ENCODE measurements at regions not wholly inside any gene's neighbourhood (a gene's known extent, or its start where the extent isn't known, plus 50 kb on each side); places are given as distances from the start of the nearest gene placed in this dataset.

GRCh38 chr3:82815417-82816058 lies 1054.1 kb upstream of the GBE1 start:
- DNase-seq (no peak), ATAC-seq (ENCODE audit: low read depth) (no peak)
- POLR2A ChIA-PET = no interaction called here
- Mint-ChIP-seq H3K9me3 (peaks cover 2% of the 10 kb centered on the region), H3K4me3 (no peak overlapping the region), H3K27ac (no peak overlapping the region), H3K27me3 (no peaks in the 10 kb centered on the region), H3K4me1 (no peaks in the 10 kb centered on the region), H3K36me3 (no peaks in the 10 kb centered on the region)

- ATAC-seq (ENCODE audit: low read depth) = no peak
- POLR2A ChIA-PET = no interaction called here
Observed at GRCh38 chr3:82814660-82815059, 1053.2 kb upstream of the GBE1 start.

GRCh38 chr3:82807781-82808180 lies 1046.3 kb upstream of the GBE1 start:
- Mint-ChIP-seq H3K27ac (no peak overlapping the region), H3K4me3 (no peak overlapping the region), H3K9me3 (no peaks in the 10 kb centered on the region), H3K36me3 (no peaks in the 10 kb centered on the region), H3K4me1 (no peaks in the 10 kb centered on the region), H3K27me3 (no peaks in the 10 kb centered on the region)
- POLR2A ChIA-PET = no interaction called here
- ATAC-seq (ENCODE audit: low read depth) (no peak), DNase-seq (no peak)

More at GRCh38 chr3:82814660-82815059, 1053.2 kb upstream of the GBE1 start:
- H3K4me3 Mint-ChIP-seq = no peak overlapping the region
- peaks cover 2% of the 10 kb centered on the region for H3K9me3 Mint-ChIP-seq
- no peaks in the 10 kb centered on the region for H3K4me1 Mint-ChIP-seq
- DNase-seq = no peak
- H3K36me3 Mint-ChIP-seq = no peaks in the 10 kb centered on the region
- no peak overlapping the region for H3K27ac Mint-ChIP-seq
- H3K27me3 Mint-ChIP-seq = no peaks in the 10 kb centered on the region

DNA sequence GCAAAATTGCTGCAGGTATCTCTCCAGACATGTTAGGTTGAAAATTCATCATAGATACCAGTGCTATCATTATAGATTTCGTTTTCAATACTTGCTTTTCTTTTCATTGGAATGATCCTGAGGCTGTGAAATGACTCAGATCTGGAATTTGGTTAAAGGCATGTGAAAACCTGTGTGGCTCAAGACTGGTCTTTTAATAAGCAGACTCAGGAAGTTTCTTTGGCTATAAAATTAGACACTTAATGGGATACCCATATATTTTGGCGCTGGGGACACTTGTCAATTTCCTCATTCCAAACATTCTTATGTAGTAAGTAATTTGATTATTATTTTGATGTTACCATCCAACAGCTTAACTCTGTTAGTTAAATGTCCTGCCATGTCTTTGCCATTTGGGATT lies 1041.1 kb upstream of the GBE1 start:
- Mint-ChIP-seq H3K9me3 (peaks cover 1% of the 10 kb centered on the region), H3K27me3 (no peaks in the 10 kb centered on the region), H3K4me1 (no peaks in the 10 kb centered on the region), H3K36me3 (no peaks in the 10 kb centered on the region), H3K27ac (no peak overlapping the region), H3K4me3 (no peak overlapping the region)
- POLR2A ChIA-PET = no interaction called here
- no peak for ATAC-seq (ENCODE audit: low read depth)
- DNase-seq = no peak

DNA sequence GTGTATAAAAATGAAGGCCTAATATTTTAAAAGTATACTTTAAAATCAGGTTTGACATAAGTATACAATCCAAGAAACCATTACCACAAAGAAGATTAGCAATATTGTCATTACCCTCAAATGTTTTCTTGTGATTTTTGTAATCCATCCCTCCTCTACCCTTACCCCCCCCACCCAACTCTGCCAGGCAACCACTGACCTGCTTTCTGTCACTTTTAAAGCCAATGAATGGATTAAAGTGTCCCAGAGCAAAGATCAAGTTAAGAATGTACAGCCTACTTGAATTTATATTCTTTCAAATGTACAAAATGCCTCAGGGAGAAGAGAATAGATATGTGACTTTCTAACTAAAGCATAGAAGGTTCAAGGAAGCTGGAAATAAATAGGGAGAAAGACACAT lies 1038.8 kb upstream of the GBE1 start:
- Mint-ChIP-seq H3K4me1 (no peaks in the 10 kb centered on the region), H3K4me3 (no peak overlapping the region), H3K27ac (no peak overlapping the region), H3K9me3 (peaks cover 1% of the 10 kb centered on the region), H3K27me3 (no peaks in the 10 kb centered on the region), H3K36me3 (no peaks in the 10 kb centered on the region)
- POLR2A ChIA-PET = no interaction called here
- DNase-seq = no peak
- no peak for ATAC-seq (ENCODE audit: low read depth)

DNA sequence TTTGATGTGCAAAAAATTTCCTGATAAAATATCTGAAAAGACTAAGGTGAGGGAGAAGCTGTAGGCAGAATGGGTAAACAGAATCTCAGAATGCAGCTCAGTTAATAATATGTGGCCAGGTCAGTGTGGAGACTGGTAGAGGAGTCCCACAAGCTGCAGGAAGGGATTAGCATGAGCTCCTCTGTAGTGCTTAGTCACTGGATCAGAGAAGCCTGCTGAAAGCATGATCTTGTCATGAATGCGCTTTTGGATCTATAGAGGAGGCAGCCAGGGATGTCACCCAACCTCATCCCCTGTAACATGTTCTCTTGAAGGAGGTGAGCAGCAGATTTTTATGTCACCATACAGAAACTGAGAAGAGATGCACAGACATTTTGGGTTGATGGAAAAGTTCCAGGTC lies 1035.3 kb upstream of the GBE1 start:
- H3K9me3 Mint-ChIP-seq = peaks cover 1% of the 10 kb centered on the region
- no peaks in the 10 kb centered on the region for H3K27me3 Mint-ChIP-seq
- DNase-seq = no peak
- POLR2A ChIA-PET = no interaction called here
- H3K4me3 Mint-ChIP-seq = no peak overlapping the region
- H3K27ac Mint-ChIP-seq = no peak overlapping the region
- no peaks in the 10 kb centered on the region for H3K36me3 Mint-ChIP-seq
- no peaks in the 10 kb centered on the region for H3K4me1 Mint-ChIP-seq
- ATAC-seq (ENCODE audit: low read depth) = no peak

- POLR2A ChIA-PET = no interaction called here
- no peak for DNase-seq
Observed at GRCh38 chr3:82791241-82791640, 1029.8 kb upstream of the GBE1 start.

DNA sequence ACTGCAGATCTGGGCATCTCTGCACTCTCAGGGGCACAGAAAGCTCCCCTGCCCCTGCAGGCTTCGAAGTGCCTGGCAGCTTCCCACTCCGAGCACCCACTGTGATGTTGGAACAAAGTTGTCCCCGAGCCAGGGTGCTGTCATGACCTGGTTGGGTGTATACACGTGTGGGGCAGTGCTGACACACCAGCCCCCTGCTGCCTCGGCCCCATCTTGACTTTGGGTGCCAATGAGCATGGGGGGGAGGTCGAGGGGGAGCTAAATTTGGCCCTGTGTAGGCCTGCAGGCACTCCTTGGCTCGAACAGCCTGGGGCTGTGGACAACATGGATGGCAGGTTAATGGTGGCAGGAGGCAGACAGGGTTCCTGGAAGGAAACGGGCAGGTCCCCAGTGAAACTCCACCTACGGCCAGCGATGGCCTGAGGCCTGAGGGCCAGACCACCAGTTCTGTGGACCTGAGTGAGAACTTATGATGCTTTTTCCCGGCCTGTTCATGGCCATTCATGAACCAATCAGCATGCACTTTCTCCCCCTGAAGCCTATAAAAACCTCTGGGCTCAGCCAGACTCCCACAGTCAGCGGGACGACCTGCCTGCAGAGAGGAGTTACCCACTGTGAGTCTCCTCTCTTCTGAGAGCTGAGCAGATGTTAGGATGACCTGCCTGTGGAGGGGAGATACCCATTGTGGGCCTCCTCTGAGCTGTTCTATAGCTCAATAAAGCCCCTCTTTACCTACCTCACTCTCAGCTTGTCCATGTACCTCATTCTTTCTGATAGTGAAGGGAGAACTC lies 1029.1 kb upstream of the GBE1 start:
- POLR2A ChIA-PET = no interaction called here
- H3K27me3 Mint-ChIP-seq = no peaks in the 10 kb centered on the region
- no peaks in the 10 kb centered on the region for H3K9me3 Mint-ChIP-seq
- H3K4me3 Mint-ChIP-seq = no peak overlapping the region
- no peak overlapping the region for H3K27ac Mint-ChIP-seq
- no peak for ATAC-seq (ENCODE audit: low read depth)
- no peaks in the 10 kb centered on the region for H3K36me3 Mint-ChIP-seq
- DNase-seq = no peak
- H3K4me1 Mint-ChIP-seq = no peaks in the 10 kb centered on the region

More at GRCh38 chr3:82791241-82791640, 1029.8 kb upstream of the GBE1 start:
- Mint-ChIP-seq H3K4me1 (no peaks in the 10 kb centered on the region), H3K9me3 (no peaks in the 10 kb centered on the region), H3K27me3 (no peaks in the 10 kb centered on the region), H3K36me3 (no peaks in the 10 kb centered on the region), H3K27ac (no peak overlapping the region), H3K4me3 (no peak overlapping the region)
- ATAC-seq (ENCODE audit: low read depth) = no peak

GRCh38 chr3:82783194-82783593 lies 1021.7 kb upstream of the GBE1 start:
- Mint-ChIP-seq H3K4me1 (no peaks in the 10 kb centered on the region), H3K9me3 (peaks cover 2% of the 10 kb centered on the region), H3K36me3 (no peaks in the 10 kb centered on the region), H3K4me3 (no peak overlapping the region), H3K27ac (no peak overlapping the region), H3K27me3 (no peaks in the 10 kb centered on the region)
- no peak for DNase-seq
- ATAC-seq (ENCODE audit: low read depth) = no peak
- POLR2A ChIA-PET = no interaction called here

GRCh38 chr3:82773207-82773606 lies 1011.8 kb upstream of the GBE1 start:
- no peaks in the 10 kb centered on the region for H3K4me1 Mint-ChIP-seq
- no peak overlapping the region for H3K27ac Mint-ChIP-seq
- H3K27me3 Mint-ChIP-seq = no peaks in the 10 kb centered on the region
- ATAC-seq (ENCODE audit: low read depth) = no peak
- DNase-seq = no peak
- H3K36me3 Mint-ChIP-seq = no peaks in the 10 kb centered on the region
- POLR2A ChIA-PET = no interaction called here
- no peak overlapping the region for H3K4me3 Mint-ChIP-seq
- H3K9me3 Mint-ChIP-seq = peaks cover 3% of the 10 kb centered on the region

DNA sequence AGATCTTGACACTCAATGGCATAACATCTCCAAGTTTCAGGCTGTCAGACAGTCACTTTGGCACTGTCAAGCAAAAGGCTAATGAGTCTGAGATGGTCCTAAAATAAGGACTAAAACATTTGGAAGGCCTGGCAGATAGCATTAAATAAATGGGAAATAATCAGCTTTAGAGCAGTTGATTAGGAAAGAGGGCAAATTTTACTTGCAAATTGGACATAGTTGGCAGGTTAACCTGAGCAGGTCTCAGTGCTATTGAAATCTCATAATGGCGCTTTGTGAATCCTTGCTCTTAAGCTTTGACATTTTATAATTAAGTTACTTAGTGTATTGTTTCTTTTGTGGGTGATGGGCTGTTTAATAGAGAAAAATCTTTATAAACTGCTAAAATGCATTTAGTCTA lies 1003.1 kb upstream of the GBE1 start:
- POLR2A ChIA-PET = no interaction called here
- H3K4me1 Mint-ChIP-seq = no peaks in the 10 kb centered on the region
- H3K27ac Mint-ChIP-seq = no peak overlapping the region
- H3K9me3 Mint-ChIP-seq = no peaks in the 10 kb centered on the region
- H3K4me3 Mint-ChIP-seq = no peak overlapping the region
- DNase-seq (no peak), ATAC-seq (ENCODE audit: low read depth) (no peak)
- no peaks in the 10 kb centered on the region for H3K27me3 Mint-ChIP-seq
- no peaks in the 10 kb centered on the region for H3K36me3 Mint-ChIP-seq

GRCh38 chr3:82761858-82762257 lies 1000.4 kb upstream of the GBE1 start:
- POLR2A ChIA-PET = no interaction called here
- H3K27me3 Mint-ChIP-seq = no peaks in the 10 kb centered on the region
- no peaks in the 10 kb centered on the region for H3K4me1 Mint-ChIP-seq
- H3K4me3 Mint-ChIP-seq = no peak overlapping the region
- H3K36me3 Mint-ChIP-seq = no peaks in the 10 kb centered on the region
- H3K27ac Mint-ChIP-seq = no peak overlapping the region
- no peaks in the 10 kb centered on the region for H3K9me3 Mint-ChIP-seq
- DNase-seq (no peak), ATAC-seq (ENCODE audit: low read depth) (no peak)

- no peaks in the 10 kb centered on the region for H3K36me3 Mint-ChIP-seq
- H3K9me3 Mint-ChIP-seq = peaks cover 2% of the 10 kb centered on the region
- DNase-seq = no peak
- no peaks in the 10 kb centered on the region for H3K4me1 Mint-ChIP-seq
- H3K27ac Mint-ChIP-seq = no peak overlapping the region
- no peak for ATAC-seq (ENCODE audit: low read depth)
- no peak overlapping the region for H3K4me3 Mint-ChIP-seq
- POLR2A ChIA-PET = no interaction called here
- H3K27me3 Mint-ChIP-seq = no peaks in the 10 kb centered on the region
Observed at GRCh38 chr3:82745544-82745943, 984.1 kb upstream of the GBE1 start.

- Mint-ChIP-seq H3K4me3 (no peak overlapping the region), H3K4me1 (no peaks in the 10 kb centered on the region), H3K36me3 (no peaks in the 10 kb centered on the region), H3K9me3 (peaks cover 2% of the 10 kb centered on the region), H3K27ac (no peak overlapping the region), H3K27me3 (no peaks in the 10 kb centered on the region)
- POLR2A ChIA-PET = no interaction called here
- DNase-seq = no peak
- no peak for ATAC-seq (ENCODE audit: low read depth)
Observed at GRCh38 chr3:82743196-82743595, 981.8 kb upstream of the GBE1 start.
